HCT116 (cell line): ENCODE measurements at regions not wholly inside any gene's neighbourhood (a gene's known extent, or its start where the extent isn't known, plus 50 kb on each side); places are given as distances from the start of the nearest gene placed in this dataset.

Experiments
- ATAC-seq: fragments of 200-7000 bp; cut with Tn5 transposase; 2 replicates; pipeline ENCODE4 v1.9.1; 2020; ENCODE audit warnings: mild to moderate bottlenecking, moderate library complexity
- BruUV-seq: library from RNA; stranded (reverse); fragments of 400-500 nt; replicated peaks from 2 replicates; lab custom pipeline; 2021; lab: Mats Ljungman, UMichigan
- CTCF ChIA-PET: fragments of 300-600 bp; sonication (Branson Sonifier 250); formaldehyde crosslinking; loops from one replicate; lab custom pipeline; 2021; ENCODE audit warnings: antibody characterized with exemption; lab: Charles Lee
- POLR2A ChIA-PET: fragments of 300-600, 350-600 bp; sonication (Branson Sonifier 250); formaldehyde crosslinking; loops from one replicate; lab custom pipeline; 2021; ENCODE audit warnings: antibody characterized with exemption; lab: Charles Lee
- RAD21 ChIA-PET, 2 experiments: fragments of 300-600 bp; sonication (Branson Sonifier 250); formaldehyde crosslinking; loops; one replicate each; lab custom pipeline; 2023; ENCODE audit warnings: low total read pairs in 2 of 2; ENCODE audit not compliant: uncharacterized antibody in 2 of 2, unreplicated experiment in 2 of 2, low non-redundant PET in 1 of 2; lab: Charles Lee
- DNase-seq: peaks from one replicate; pipeline ENCODE4 v3.0.0-alpha.2; 2010; ENCODE audit warnings: low read depth, low spot score
- H2AFZ ChIP-seq: fragments of 200-600 bp; shearing (Covaris generic), sonication (generic); 2 replicates; pipeline ENCODE4 v1.6.1; 2017; ENCODE audit warnings: low read depth, mixed run types, mixed read lengths, antibody characterized with exemption, low read length; ENCODE audit not compliant: poor library complexity, severe bottlenecking
- H3K27ac ChIP-seq: 2 replicates; pipeline ENCODE4 v1.5.1; 2012; ENCODE audit warnings: low read depth, low read length
- H3K27me3 ChIP-seq: fragments of 200-600 bp; sonication (generic); 2 replicates; pipeline ENCODE4 v1.6.1; 2016; ENCODE audit warnings: mixed run types, low read length, mixed read lengths; ENCODE audit not compliant: insufficient read depth
- H3K36me3 ChIP-seq, 2 experiments: fragments of 200-500 bp in 1 of 2; fragments of 200-600 bp in 1 of 2; sonication (Bioruptor generic) in 1 of 2; sonication (generic) in 1 of 2; 2 replicates each; pipeline versions ENCODE4 v1.5.1 to v1.6.1; 2014 to 2016; ENCODE audit warnings: low read length in 2 of 2, inconsistent platforms in 1 of 2, mixed read lengths in 1 of 2, mixed run types in 1 of 2; ENCODE audit not compliant: insufficient read depth in 2 of 2, control insufficient read depth in 1 of 2
- H3K4me1 ChIP-seq, 2 experiments: fragments of 200-600 bp in 1 of 2; sonication (generic) in 1 of 2; 2 replicates each; pipeline versions ENCODE4 v1.5.1 to v1.6.1; 2012 to 2017; ENCODE audit warnings: low read length in 2 of 2, inconsistent platforms in 1 of 2, mild to moderate bottlenecking in 1 of 2, mixed read lengths in 1 of 2, mixed run types in 1 of 2, moderate library complexity in 1 of 2; ENCODE audit not compliant: insufficient read depth in 2 of 2, control insufficient read depth in 1 of 2
- H3K4me2 ChIP-seq: fragments of 200-600 bp; sonication (generic); 2 replicates; pipeline ENCODE4 v1.6.1; 2017; ENCODE audit warnings: mixed run types, low read length, mixed read lengths
- H3K4me3 ChIP-seq, 2 experiments: fragments of 200-600 bp in 1 of 2; sonication (generic) in 1 of 2; replicated peaks in 1 of 2; 2 replicates each; pipeline ENCODE4 v1.5.1; 2011 to 2016; ENCODE audit warnings: low read length in 2 of 2, control low read depth in 1 of 2, low read depth in 1 of 2, mild to moderate bottlenecking in 1 of 2, mixed read lengths in 1 of 2, mixed run types in 1 of 2
- H3K79me2 ChIP-seq: fragments of 200-600 bp; sonication (generic); 2 replicates; pipeline ENCODE4 v1.6.1; 2017; ENCODE audit warnings: mild to moderate bottlenecking, mixed run types, low read length, moderate library complexity, mixed read lengths; ENCODE audit not compliant: insufficient read depth
- H3K9ac ChIP-seq: fragments of 200-600 bp; sonication (generic); 2 replicates; pipeline ENCODE4 v1.6.1; 2016; ENCODE audit warnings: low read length, mixed read lengths
- H3K9me2 ChIP-seq: fragments of 200-600 bp; sonication (generic), shearing (Covaris generic); 2 replicates; pipeline ENCODE4 v1.6.1; 2017; ENCODE audit warnings: mixed run types, mild to moderate bottlenecking, moderate library complexity; ENCODE audit not compliant: insufficient read depth
- H3K9me3 ChIP-seq, 2 experiments: fragments of 200-500 bp in 1 of 2; fragments of 200-600 bp in 1 of 2; sonication (Bioruptor generic) in 1 of 2; sonication (generic) in 1 of 2; 2 replicates each; pipeline ENCODE4 v1.6.1; 2014 to 2017; ENCODE audit warnings: low read length in 2 of 2, mixed read lengths in 2 of 2, inconsistent platforms in 1 of 2, low read depth in 1 of 2, mild to moderate bottlenecking in 1 of 2, mixed run types in 1 of 2, moderate library complexity in 1 of 2; ENCODE audit not compliant: control insufficient read depth in 1 of 2, insufficient read depth in 1 of 2
- H4K20me1 ChIP-seq: fragments of 200-600 bp; sonication (generic), shearing (Covaris generic); 2 replicates; pipeline ENCODE4 v1.6.1; 2017; ENCODE audit warnings: mixed run types, mild to moderate bottlenecking, moderate library complexity; ENCODE audit not compliant: insufficient read depth
- CBX3 ChIP-seq: IDR thresholded peaks from 2 replicates; pipeline ENCODE4 v1.6.1; 2012; ENCODE audit warnings: low read depth
- CEBPB ChIP-seq: IDR thresholded peaks from 2 replicates; pipeline ENCODE4 v1.6.1; 2012; ENCODE audit warnings: low read depth
- EGR1 ChIP-seq: IDR thresholded peaks from 2 replicates; pipeline ENCODE4 v1.6.1; 2012; ENCODE audit warnings: low read depth
- ELF1 ChIP-seq: IDR thresholded peaks from 2 replicates; pipeline ENCODE4 v1.6.1; 2012; ENCODE audit warnings: low read depth, borderline replicate concordance
- EZH2phosphoT487 ChIP-seq: fragments of 200-600 bp; IDR thresholded peaks from 2 replicates; pipeline ENCODE4 v1.6.1; 2018; ENCODE audit warnings: antibody characterized with exemption, borderline replicate concordance
- JUND ChIP-seq: IDR thresholded peaks from 2 replicates; pipeline ENCODE4 v1.6.1; 2012
- POLR2A ChIP-seq: IDR thresholded peaks from 2 replicates; pipeline ENCODE4 v1.7.0; 2011; ENCODE audit warnings: borderline replicate concordance; ENCODE audit not compliant: insufficient read depth, insufficient read length; ENCODE audit errors: extremely low read depth
- POLR2AphosphoS5 ChIP-seq: IDR thresholded peaks from 2 replicates; pipeline ENCODE4 v1.6.1; 2011; ENCODE audit warnings: mild to moderate bottlenecking, low read depth, low read length, moderate library complexity
- RAD21 ChIP-seq: IDR thresholded peaks from 2 replicates; pipeline ENCODE4 v1.6.1; 2012; ENCODE audit warnings: low read depth, mild to moderate bottlenecking
- SIN3A ChIP-seq: IDR thresholded peaks from 2 replicates; pipeline ENCODE4 v1.6.1; 2012; ENCODE audit warnings: low read depth
- SP1 ChIP-seq: IDR thresholded peaks from 2 replicates; pipeline ENCODE4 v1.6.1; 2012; ENCODE audit warnings: low read depth
- TCF7L2 ChIP-seq: IDR thresholded peaks from 2 replicates; pipeline ENCODE4 v1.7.0; 2011; ENCODE audit warnings: borderline replicate concordance, inconsistent platforms; ENCODE audit not compliant: insufficient read depth, insufficient read length; ENCODE audit errors: extremely low read depth
- YY1 ChIP-seq: IDR thresholded peaks from 2 replicates; pipeline ENCODE4 v1.6.1; 2011; ENCODE audit warnings: low read length, low read depth, moderate library complexity, mild to moderate bottlenecking; ENCODE audit not compliant: insufficient replicate concordance; ENCODE audit errors: extremely low read depth
- ZFX ChIP-seq: fragments of 450-650 bp; IDR thresholded peaks from 2 replicates; pipeline ENCODE4 v1.6.1; 2017
- ZNF274 ChIP-seq: fragments of 200-500 bp; sonication (Bioruptor generic); IDR thresholded peaks from 2 replicates; pipeline ENCODE4 v1.6.1; 2014; ENCODE audit warnings: mild to moderate bottlenecking, low read depth, low read length, inconsistent platforms
- intact Hi-C: fragments of 100-400 bp; cut with micrococcal nuclease; formaldehyde crosslinking; loops from 2 replicates; pipeline ENCODE4 v1.10.0; 2022
- TF ChIP-seq, protein P1 (sequence below): IDR thresholded peaks from 2 replicates; pipeline ENCODE4 v1.6.1; 2012
- TF ChIP-seq, protein P2 (sequence below): IDR thresholded peaks from 2 replicates; pipeline ENCODE4 v1.6.1; 2012; ENCODE audit warnings: low read depth

DNA sequence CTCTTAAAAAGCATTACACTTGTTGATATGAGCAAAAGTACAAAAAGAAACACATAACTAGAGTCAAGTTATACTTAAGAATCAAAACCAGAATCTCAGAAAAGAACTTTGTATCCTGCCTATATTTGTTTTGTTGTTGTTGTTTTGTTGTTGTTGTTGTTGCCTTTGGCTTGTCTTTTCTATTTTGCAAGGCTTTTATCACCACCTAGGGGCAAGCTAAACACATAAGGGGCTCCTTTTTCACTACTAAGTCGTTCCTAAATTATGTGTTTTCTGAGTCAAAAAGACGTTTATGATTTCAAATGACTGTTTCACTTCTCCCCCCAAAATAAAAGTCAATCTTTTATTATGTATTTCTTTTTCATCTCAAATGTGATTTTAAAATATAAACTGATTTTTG lies 250.2 kb downstream of the RBM26 start:
- no peaks in the 10 kb centered on the region for H3K36me3 ChIP-seq
- RAD21 ChIA-PET = no interaction called here
- H3K27ac ChIP-seq = no peak overlapping the region
- CTCF ChIA-PET = no interaction called here
- no peak overlapping the region for H2AFZ ChIP-seq
- no peaks in the 10 kb centered on the region for H3K9me3 ChIP-seq
- no peak for DNase-seq
- H3K27me3 ChIP-seq = peaks cover 7% of the 10 kb centered on the region; the same call in 1 of the 2 replicates
- H3K4me3 ChIP-seq = no peak overlapping the region
- H3K4me1 ChIP-seq = no peaks in the 10 kb centered on the region
- TF ChIP-seq CBX3 (no peak), SIN3A (no peak), POLR2AphosphoS5 (no peak), TCF7L2 (no peak)
- TF ChIP-seq, protein P1, sequence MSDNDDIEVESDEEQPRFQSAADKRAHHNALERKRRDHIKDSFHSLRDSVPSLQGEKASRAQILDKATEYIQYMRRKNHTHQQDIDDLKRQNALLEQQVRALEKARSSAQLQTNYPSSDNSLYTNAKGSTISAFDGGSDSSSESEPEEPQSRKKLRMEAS = no peak
- TF ChIP-seq, all 23 proteins: peak for 0
- intact Hi-C loops = no loop called here
- Histone ChIP-seq H4K20me1 (no peaks in the 10 kb centered on the region), H3K79me2 (no peaks in the 10 kb centered on the region), H3K9me2 (no peaks in the 10 kb centered on the region), H3K4me2 (no peak overlapping the region), H3K9ac (no peak overlapping the region)
- POLR2A ChIA-PET = no interaction called here
- ATAC-seq = no peak
- no TSS peak for BruUV-seq

DNA sequence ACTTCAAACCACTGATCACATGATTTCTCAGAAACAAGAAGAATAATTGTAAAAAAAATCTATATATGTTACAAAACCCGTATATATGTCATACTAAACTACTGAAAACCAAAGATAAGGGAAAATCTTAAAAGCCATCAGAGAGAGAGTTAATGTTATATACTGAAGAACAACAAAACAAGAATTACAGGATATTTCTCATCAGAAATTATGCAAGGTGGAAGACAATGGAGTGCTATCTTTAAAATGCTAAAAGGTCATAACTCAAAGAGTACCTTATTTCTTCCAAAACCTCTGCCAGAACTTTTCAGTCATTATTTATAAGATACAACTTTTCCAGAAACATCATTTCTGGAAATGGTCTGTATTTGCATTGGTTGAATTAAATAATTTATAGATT lies 256.8 kb downstream of the RBM26 start:
- CTCF ChIA-PET = no interaction called here
- no peak overlapping the region for H3K4me2 ChIP-seq
- H3K9me3 ChIP-seq = no peaks in the 10 kb centered on the region
- BruUV-seq = no TSS peak
- ATAC-seq (no peak), DNase-seq (no peak)
- no peaks in the 10 kb centered on the region; the same call in 1 of the 2 replicates for H3K27me3 ChIP-seq
- H3K4me1 ChIP-seq = no peaks in the 10 kb centered on the region
- H3K27ac ChIP-seq = no peak overlapping the region
- POLR2A ChIA-PET = no interaction called here
- no peaks in the 10 kb centered on the region for H3K9me2 ChIP-seq
- H4K20me1 ChIP-seq = no peaks in the 10 kb centered on the region
- H3K36me3 ChIP-seq = no peaks in the 10 kb centered on the region
- H3K79me2 ChIP-seq = no peaks in the 10 kb centered on the region
- intact Hi-C loops = no loop called here
- RAD21 ChIA-PET = no interaction called here
- H3K9ac ChIP-seq = no peak overlapping the region
- no peak overlapping the region for H3K4me3 ChIP-seq
- no peak overlapping the region for H2AFZ ChIP-seq
- TF ChIP-seq, protein P1 = no peak
- no peak for TF ChIP-seq ELF1
- TF ChIP-seq YY1 = no peak
- TF ChIP-seq TCF7L2 = no peak
- no peak for TF ChIP-seq ZFX
- TF ChIP-seq CEBPB = no peak
- no peak for TF ChIP-seq SIN3A
- no peak for TF ChIP-seq EZH2phosphoT487
- no peak for TF ChIP-seq ZNF274
- TF ChIP-seq POLR2AphosphoS5 = no peak
- TF ChIP-seq, protein P2, sequence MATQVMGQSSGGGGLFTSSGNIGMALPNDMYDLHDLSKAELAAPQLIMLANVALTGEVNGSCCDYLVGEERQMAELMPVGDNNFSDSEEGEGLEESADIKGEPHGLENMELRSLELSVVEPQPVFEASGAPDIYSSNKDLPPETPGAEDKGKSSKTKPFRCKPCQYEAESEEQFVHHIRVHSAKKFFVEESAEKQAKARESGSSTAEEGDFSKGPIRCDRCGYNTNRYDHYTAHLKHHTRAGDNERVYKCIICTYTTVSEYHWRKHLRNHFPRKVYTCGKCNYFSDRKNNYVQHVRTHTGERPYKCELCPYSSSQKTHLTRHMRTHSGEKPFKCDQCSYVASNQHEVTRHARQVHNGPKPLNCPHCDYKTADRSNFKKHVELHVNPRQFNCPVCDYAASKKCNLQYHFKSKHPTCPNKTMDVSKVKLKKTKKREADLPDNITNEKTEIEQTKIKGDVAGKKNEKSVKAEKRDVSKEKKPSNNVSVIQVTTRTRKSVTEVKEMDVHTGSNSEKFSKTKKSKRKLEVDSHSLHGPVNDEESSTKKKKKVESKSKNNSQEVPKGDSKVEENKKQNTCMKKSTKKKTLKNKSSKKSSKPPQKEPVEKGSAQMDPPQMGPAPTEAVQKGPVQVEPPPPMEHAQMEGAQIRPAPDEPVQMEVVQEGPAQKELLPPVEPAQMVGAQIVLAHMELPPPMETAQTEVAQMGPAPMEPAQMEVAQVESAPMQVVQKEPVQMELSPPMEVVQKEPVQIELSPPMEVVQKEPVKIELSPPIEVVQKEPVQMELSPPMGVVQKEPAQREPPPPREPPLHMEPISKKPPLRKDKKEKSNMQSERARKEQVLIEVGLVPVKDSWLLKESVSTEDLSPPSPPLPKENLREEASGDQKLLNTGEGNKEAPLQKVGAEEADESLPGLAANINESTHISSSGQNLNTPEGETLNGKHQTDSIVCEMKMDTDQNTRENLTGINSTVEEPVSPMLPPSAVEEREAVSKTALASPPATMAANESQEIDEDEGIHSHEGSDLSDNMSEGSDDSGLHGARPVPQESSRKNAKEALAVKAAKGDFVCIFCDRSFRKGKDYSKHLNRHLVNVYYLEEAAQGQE = no peak
- TF ChIP-seq JUND = no peak
- TF ChIP-seq POLR2A = no peak
- no peak for TF ChIP-seq SP1
- TF ChIP-seq RAD21 = no peak
- no peak for TF ChIP-seq EGR1
